AG04450 (cell line): ENCODE measurements at regions not wholly inside any gene's neighbourhood (a gene's known extent, or its start where the extent isn't known, plus 50 kb on each side); places are given as distances from the start of the nearest gene placed in this dataset.

Experiments
- CTCF ChIA-PET: fragments of 300-600, 350-600 bp; formaldehyde crosslinking; extraction: SDS; loops from one replicate; lab custom pipeline; 2022; ENCODE audit warnings: antibody characterized with exemption, inconsistent platforms; lab: Charles Lee
- POLR2A ChIA-PET: fragments of 350-600 bp; formaldehyde crosslinking; extraction: SDS; loops from one replicate; lab custom pipeline; 2021; ENCODE audit warnings: antibody characterized with exemption, inconsistent platforms; lab: Yijun Ruan, JAX
- DNase-seq: peaks from one replicate; pipeline ENCODE4 v3.0.0-alpha.2; 2011; ENCODE audit warnings: low read depth, low spot score
- H3K27ac ChIP-seq: one replicate; pipeline ENCODE4 v1.5.1; 2012; ENCODE audit warnings: low read depth, low read length, control low read depth
- H3K27me3 ChIP-seq: one replicate; pipeline ENCODE4 v1.6.0; 2012; ENCODE audit warnings: low read length; ENCODE audit not compliant: control insufficient read depth, insufficient read depth
- H3K4me3 ChIP-seq: 2 replicates; pipeline ENCODE4 v1.5.1; 2011; ENCODE audit warnings: mild to moderate bottlenecking, low read depth, low read length, control low read depth
- H3K9me3 ChIP-seq: 2 replicates; pipeline ENCODE4 v1.5.1; 2012; ENCODE audit warnings: low read length; ENCODE audit not compliant: control insufficient read depth, insufficient read depth
- TF ChIP-seq, protein P1 (sequence below): IDR thresholded peaks from 2 replicates; pipeline ENCODE4 v1.5.1; 2011; ENCODE audit warnings: low read depth, low read length, control low read depth, inconsistent platforms

- H3K4me3 ChIP-seq = no peak overlapping the region
- TF ChIP-seq, protein P1, sequence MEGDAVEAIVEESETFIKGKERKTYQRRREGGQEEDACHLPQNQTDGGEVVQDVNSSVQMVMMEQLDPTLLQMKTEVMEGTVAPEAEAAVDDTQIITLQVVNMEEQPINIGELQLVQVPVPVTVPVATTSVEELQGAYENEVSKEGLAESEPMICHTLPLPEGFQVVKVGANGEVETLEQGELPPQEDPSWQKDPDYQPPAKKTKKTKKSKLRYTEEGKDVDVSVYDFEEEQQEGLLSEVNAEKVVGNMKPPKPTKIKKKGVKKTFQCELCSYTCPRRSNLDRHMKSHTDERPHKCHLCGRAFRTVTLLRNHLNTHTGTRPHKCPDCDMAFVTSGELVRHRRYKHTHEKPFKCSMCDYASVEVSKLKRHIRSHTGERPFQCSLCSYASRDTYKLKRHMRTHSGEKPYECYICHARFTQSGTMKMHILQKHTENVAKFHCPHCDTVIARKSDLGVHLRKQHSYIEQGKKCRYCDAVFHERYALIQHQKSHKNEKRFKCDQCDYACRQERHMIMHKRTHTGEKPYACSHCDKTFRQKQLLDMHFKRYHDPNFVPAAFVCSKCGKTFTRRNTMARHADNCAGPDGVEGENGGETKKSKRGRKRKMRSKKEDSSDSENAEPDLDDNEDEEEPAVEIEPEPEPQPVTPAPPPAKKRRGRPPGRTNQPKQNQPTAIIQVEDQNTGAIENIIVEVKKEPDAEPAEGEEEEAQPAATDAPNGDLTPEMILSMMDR = no peak
- POLR2A ChIA-PET = no interaction called here
- no peaks in the 10 kb centered on the region for H3K9me3 ChIP-seq
- H3K27ac ChIP-seq = no peak overlapping the region
- DNase-seq = no peak
- CTCF ChIA-PET = no interaction called here
- no peaks in the 10 kb centered on the region for H3K27me3 ChIP-seq
Measured at GRCh38 chr4:123558865-123559264, 162.3 kb downstream of the SPRY1 start.

GRCh38 chr4:123559955-123560871, 163.6 kb downstream of the SPRY1 start:
- H3K27me3 ChIP-seq = no peaks in the 10 kb centered on the region
- H3K4me3 ChIP-seq = no peak overlapping the region
- TF ChIP-seq, protein P1 = no peak
- no peak overlapping the region for H3K27ac ChIP-seq
- no peak for DNase-seq
- CTCF ChIA-PET = no interaction called here
- H3K9me3 ChIP-seq = no peaks in the 10 kb centered on the region
- POLR2A ChIA-PET = no interaction called here

DNA sequence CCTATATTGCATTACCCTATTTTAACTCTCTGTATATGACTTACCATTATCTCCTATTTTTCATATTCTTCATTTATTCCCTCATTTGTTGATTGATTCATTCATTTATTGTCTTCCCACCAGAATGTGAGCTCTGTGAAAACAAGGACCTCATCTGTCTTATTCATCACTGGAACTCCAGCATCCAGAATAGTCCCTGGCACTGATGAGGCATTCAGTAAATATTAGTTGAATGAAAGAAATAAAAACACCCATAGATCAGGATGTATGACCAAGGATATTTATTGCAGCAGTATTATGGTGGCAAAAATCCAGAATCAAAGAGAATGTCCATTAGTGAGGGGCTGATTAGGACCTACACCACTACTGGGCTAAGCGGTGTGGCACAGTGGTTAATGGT, 164.9 kb downstream of the SPRY1 start:
- no peaks in the 10 kb centered on the region for H3K9me3 ChIP-seq
- ChIA-PET CTCF (no interaction called here), POLR2A (no interaction called here)
- no peak overlapping the region for H3K27ac ChIP-seq
- H3K4me3 ChIP-seq = no peak overlapping the region
- H3K27me3 ChIP-seq = no peaks in the 10 kb centered on the region
- TF ChIP-seq, protein P1 = no peak
- no peak for DNase-seq

- Histone ChIP-seq H3K4me3 (no peak overlapping the region), H3K27me3 (no peaks in the 10 kb centered on the region), H3K27ac (no peak overlapping the region), H3K9me3 (no peaks in the 10 kb centered on the region)
- DNase-seq = no peak
- TF ChIP-seq, protein P1 = no peak
- ChIA-PET CTCF (interaction anchor here (1.6 to 2.9 kb wide), 4 partner anchors 20 to 461 kb away, joined by 4 to 17 read pairs (median 8); no protein-coding TSS in a partner anchor), POLR2A (no interaction called here)
Measured at GRCh38 chr4:123562994-123563750, 166.6 kb downstream of the SPRY1 start.
